Ammon's horn (tissue), 1 donor: ENCODE measurements at regions not wholly inside any gene's neighbourhood (a gene's known extent, or its start where the extent isn't known, plus 50 kb on each side); places are given as distances from the start of the nearest gene placed in this dataset.

Experiments used
- DNase-seq: peaks from one replicate; pipeline ENCODE4 v3.0.0-alpha.2; 2016; ENCODE audit warnings: low spot score

DNA sequence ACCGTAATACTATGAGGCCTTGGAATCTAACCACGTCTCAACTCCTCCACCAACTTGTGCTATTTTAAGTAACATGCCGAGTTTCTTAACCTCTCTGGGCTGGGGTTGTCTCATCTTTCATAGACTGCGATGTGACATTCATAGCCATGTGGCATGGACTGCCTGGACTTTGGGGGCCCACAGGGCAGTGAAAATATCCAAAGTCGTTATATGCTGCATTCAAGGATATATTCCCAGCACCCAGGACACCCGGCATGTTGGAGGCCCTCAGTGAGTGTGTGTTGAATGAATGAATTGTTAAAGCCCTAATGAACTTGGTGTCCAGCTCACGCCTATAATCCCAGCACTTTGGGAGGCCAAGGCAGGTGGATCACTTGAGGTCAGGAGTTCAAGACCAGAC is 203.1 kb downstream of the CBLN1 start:
- DNase-seq, result no peak

DNA sequence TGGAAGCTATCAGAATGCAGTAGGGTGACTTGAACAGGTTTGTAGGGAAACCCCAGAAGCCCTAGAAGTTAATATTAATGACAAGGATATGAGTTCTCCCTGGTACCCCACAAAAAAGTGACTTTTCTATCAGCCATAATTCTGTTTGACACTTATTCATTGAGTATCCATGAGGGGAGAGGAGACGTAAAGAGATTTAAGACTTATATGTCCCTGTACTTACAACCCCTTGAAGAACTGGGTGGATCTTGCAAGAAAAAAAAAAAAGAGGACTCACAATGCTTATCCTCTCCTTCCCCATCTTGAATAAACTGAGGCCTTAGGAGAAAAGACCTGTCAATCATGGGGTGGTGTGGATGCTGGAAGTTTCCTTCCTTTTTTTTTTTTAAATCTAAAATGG is 203.5 kb downstream of the CBLN1 start:
- no peak for DNase-seq

DNA sequence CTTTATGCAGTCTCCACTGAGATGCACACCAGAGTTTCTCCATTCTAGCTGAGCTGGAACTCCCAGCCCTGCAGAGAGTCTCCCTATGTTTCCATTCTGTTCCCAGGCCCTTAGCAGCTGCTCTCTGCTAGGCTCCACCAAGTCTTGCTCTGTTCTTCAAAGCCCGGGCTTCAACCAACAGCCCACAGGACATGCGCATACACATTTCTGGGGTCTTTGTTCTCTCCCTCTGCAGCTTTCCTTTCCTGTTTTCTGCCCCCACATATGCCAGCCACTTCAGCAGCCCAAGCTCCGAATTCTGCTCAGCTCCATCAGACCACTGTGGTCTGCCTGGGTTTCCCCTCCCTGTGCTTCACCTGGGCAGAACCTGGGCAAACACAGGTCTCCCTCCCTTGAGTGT is 205.9 kb downstream of the CBLN1 start:
- no peak for DNase-seq

DNA sequence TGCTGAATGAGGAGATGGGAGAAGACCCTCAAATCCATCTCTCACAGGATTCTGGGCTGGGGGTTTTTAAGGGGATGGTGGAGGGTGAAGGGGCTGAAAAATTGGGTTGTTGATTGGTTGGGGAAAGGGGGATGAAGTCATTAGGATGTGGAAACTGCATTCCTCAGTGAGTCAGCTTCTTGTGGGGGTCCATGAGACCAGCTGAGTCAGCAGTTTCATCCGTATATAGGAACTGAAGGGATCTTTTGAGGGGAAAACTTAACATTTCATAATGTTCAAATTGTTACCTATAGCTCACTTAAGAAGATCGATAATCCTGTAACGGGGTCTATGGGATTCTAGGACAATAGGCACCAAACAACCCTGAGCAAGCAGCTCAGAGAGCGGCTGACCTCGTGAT is 213.4 kb downstream of the CBLN1 start:
- DNase-seq, result no peak

DNA sequence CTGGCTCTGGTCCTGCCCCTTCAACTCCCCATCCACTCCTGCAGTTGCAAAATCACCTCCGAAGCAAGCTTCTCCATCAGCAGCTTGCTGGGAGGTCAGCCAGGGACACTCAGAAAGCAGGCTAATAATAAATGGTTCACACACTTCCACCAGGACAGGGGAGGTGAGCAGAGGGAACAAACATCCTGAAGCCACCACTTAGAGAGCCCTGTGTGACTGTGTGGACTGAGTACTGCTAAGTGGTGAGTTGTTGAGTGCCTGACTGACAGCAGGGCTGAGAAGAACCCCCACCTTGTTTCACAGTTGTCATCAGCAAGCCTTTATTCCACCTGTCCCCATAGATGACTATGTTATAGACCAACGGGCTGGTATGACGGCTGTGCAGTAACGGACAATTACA is 213.9 kb downstream of the CBLN1 start:
- no peak for DNase-seq

DNA sequence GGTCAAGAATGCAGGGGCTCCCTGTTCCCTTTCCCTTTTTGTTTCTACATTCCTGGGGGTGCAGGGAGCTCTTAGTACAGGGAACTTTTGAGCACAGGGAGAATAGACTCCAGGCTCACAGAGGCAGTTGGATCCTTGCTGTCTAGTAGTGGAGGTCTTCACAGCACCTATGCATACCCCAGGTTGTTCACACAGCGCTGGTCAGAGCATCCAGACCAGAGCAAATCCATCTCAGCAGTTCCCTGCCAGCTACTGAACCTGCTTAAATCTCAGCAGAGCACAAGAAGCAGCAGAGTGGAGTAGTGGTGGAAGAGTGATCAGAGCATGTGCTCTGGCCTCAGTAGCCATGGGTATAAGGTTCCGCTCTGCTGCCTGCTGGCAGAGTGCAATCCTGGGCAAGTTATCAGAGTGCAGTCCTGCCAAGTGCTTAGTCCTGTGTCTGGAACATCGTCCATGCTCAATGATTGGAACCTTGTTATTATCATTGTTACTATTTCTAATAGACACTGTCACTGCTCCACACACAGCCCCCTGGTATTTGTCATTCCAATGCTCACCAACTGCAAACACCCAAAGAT is 220.4 kb downstream of the CBLN1 start:
- DNase-seq, result no peak

DNA sequence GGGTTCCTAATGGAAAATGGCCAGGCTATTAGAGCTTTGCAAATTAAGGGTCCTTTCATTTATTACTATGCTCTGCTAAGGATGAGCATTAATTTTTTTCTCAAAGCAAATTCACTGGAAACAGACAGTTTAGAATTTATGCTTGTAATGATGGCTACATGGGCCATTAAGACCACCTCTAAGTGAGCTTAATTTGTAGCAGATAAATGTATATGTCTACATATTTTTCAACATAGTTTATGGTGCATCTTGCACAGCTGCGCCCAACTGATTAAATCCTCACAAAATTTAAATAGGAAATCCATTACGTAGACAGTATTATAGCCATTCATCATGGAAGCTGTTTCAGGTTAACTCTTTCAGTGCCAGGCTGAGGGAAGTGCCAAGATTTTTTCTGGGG is 220.9 kb downstream of the CBLN1 start:
- DNase-seq, result no peak

DNA sequence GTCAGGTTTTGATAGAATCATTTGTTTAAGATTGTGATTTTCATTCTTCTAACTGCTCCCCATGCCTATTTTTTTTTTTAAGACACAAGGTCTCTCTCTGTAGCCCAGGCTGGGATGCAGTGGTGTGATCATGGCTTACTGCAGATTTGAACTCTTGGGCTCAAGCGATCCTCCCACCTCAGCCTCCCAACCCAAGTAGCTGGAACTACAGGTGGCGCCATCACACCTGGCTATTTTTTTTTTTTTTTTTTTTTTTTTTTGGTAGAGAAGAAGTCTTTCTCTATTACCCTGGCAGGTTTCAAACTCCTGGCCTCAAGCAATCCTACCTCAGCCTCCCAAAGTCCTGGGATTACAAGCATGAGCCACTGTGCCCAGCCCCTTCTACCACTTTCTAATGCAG is 223.3 kb downstream of the CBLN1 start:
- no peak for DNase-seq

DNA sequence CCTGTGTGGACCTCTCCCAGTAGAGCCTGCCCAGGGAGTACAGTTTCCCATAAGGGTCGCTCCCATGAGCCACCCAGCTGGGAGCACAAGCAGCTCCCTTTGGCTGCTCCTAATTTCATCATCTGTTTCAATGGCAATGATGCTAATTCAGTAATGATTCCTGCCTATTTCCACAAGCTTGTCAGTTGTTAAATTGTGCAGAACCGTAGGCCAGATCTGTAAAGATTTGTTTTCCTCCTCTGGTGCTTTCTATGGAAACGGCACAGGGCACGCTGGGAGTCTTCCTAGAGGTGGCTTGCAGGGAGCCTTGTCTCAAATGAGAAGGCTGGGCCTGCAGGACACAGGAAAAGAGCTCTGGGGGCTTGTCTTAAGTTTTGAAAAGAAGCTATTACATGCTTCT is 223.7 kb downstream of the CBLN1 start:
- no peak for DNase-seq

DNA sequence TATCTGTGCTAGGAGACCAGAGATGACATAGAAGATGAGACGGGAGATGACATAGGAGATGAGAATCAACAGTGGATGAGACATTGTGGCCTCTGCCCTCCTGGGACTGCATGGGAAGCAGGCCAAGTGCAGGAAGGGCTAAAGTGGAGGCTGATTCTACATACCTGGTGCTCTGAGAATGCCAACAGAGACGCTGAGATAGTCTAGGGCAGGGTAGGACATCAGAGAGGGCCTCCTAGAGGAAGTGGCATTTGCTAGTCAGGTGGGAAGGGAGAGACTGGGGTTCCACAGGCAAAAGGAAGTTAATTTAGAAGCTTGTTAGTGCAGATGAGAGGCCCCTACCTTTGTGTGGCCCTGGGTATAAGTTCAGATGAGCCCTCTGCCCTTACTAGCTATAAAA is 224.2 kb downstream of the CBLN1 start:
- DNase-seq, result no peak

DNA sequence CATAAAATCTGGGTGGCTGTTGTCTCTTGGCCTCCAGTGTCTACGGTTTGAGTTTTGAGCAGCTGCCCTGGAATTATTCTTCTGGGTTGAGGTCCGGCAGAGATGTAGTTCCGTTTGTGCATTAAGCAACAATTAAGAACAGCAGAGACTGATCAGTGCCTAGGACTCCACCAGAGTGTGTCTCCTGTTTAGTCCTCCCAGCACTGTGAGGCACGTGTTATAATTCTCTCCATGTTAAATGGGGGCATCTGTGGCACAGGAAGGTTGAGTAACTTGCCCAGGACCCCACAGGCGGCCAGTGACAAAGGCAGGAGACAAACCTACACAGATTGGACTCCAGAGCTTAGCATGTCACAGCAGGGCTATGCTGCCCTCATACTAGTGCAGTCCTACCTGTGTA is 225.1 kb downstream of the CBLN1 start:
- no peak for DNase-seq

DNA sequence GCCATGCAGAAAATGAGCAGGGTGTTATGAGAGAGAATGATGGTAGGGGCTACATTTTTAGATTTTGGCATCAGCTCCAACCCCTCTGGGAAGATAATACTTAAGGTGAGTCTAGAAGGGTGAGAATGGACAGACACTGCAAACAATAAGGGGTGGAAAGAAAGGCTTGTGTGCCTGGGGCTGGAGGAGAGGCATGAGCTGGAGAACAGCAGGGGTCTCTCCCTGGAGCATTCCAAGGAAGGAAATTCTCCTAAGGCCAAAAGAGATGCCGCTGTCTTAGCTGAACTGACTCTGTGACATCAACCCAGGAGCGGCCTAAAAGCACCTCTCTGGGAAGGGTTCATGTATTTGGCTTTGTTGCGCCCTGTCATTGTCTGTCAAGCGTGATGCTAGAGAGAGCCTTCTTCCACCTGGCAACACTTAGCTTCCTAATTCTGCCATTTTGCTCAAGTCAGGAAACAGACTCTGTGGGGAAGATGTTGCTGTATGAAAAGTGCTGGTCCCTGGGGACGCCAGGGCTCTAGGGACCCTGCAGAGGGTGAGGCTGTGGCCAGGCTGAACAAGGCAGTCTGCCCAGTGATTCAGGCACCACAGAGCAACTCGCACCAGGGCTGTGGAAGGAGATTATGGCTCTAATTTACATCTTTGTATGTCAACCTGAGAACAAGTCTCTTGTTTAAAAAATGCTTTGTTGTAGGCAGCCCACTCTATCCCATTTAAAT is 225.7 kb downstream of the CBLN1 start:
- DNase-seq, result no peak

DNA sequence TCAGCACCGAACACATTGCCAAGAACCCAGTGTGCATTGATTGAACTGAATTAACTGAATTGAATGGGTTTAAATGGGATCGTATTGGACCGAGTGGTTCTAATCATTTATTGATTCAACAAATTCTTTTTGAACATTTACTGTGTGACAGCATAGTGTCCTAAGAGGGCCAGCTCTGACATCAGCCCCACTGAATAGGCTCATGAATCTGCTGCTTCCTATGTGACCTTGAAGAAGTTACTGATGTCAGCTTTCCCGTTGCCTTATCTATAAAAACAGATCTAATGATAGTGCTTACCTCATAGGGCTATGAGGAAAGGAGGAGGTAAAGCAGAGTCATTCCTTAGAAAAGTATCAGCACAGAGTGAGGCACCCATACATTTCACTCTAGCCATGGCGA is 226.3 kb downstream of the CBLN1 start:
- no peak for DNase-seq

DNA sequence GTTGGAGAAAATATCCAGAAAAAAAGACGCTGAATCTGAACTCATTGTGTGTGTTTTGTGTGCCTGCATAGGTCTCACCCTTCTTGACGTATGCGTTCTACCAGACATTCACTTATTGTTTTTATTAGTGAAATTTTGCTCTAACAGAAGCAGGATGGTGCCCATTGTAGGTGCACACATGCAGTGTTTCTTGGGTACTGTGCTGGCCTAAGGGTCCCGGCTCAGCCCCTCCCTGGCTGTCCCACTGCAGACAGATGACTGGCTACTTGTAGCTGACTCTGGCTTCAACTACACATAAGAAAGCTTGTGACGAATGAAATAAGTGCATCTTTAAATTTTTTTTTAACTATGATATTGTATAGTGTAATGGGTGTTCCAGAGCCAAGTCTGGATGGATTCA is 227.0 kb downstream of the CBLN1 start:
- DNase-seq, result no peak

DNA sequence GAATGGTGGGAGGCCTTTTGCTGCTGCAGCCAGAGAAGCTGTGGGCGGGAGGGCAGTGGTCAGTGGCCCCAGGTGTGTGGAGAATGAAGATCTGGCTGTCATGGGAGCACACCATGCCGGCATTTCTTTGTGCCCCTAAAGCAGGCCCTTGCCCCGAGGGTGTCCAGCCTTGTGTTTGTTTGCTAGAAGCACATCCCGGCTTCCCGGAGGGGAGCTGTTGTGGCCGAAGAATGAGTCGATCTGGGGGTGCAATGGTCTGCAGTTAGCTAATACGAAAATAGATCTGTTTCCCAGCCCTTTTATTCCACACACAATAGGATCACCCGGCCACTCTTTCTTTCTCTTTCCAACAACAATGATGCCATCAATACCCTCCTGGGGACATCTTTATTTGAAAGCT is 228.8 kb downstream of the CBLN1 start:
- no peak for DNase-seq

DNA sequence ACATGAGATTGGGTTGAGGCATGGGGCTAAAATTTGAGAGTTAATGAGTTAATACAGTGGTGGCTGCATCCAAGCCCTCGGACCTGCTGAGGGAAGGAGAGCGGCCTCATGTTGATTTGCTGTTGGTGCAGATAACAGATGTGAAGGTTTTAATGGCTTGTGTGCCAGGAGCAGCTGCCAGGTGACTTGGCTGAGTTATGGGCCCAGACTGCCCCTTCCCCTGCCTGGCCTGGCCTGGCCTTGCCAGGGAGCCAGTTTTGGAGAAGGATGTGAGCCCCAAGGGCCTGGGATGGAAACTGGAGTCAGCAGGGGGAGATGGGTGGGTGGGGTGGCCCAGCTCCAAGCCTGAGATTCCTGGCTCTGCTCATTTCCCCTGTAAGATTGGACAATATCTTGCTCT is 230.1 kb downstream of the CBLN1 start:
- DNase-seq, result no peak

DNA sequence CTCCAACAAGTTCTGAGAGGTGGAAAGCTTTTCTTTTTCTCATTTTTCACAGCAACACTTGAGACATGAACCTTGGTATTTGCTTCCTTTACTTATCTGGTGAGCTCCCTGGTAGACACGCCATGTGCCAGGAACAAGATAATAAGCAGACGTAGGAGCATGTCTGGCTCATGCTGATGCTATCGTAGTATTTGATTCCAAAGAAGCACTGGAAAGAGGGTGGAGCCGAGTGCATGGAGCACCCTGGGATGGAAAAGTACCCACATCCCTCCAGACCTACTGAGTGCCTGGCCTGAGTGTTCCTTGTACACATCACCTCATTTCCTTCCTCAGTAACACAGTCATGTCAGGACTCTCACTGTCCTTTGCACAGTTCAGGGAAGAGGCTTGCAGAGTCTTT is 231.0 kb downstream of the CBLN1 start:
- DNase-seq, result no peak

DNA sequence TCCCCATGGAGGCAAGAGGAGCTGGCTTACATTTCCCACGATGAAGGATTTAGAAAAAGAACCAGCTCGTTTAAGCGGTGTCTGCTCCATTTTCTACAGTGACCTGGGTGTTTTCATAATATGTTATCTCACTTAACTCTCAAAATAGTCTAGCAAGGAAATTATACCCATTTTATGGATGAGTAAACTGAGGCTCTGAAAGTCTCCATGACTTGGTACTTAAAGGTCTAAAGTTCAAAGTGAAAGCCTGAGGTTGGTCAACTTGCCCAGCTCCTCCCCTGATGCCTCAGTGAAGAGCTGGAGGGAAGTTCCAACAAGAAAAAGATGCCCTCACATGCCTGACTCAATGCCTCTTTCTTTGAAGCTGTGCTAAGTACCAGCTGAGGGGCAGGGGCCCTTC is 232.0 kb downstream of the CBLN1 start:
- no peak for DNase-seq

DNA sequence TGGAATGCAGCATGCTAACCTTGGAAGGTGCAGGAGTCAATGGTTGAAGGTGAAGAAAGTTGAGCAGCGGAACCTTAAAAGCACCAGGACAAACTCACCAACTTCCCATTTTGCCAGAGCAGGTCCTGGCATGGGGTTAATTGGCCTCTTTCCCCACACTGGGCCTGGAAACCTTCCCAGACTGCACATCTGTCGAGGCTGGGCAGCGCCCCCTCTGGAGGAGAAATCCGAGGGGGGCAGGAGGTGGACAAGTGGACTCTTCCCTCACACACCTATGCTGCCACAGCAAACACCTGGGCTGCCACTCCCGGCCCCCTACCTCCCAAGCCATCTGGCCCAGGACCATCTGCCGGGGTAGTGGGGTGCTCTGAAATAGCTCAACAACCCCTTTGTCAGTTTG is 232.4 kb downstream of the CBLN1 start:
- no peak for DNase-seq

DNA sequence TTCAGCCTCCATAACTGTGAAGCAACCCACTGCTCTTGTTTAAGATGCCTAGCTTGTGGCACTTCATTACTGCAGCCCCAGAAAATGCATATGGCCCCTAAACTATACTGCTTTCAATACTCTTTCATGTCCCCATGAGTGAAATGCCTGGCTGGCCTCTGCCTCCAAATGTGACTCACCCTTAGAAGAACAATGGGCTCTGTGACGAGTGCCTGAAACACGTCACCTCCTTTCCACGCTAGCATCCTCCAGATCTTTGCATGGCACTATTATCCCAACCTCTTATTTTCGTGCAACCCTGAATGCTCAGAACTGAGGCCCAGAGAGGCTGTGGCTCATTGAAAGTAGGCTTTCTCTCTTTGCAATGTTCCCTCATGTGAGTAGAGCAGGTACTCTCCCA is 233.1 kb downstream of the CBLN1 start:
- DNase-seq, result peak; percentile 63

DNA sequence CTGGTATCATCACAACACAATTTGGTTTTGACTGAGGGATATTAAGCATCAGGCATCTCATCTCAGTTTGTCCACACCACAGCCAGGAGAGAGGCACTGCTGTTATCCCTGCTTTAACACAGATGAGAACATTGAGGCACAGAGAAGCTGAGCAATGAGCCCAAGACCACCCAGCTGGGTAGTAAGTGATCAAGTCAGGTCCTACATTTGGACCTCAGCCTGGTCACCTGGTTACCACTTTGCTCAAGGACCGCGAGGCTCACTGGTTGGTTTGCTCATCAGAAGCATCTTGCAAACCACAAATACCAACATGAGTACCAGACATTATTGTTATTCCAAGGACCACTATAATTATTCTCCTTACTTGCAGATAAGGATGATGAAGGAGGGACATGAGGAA is 245.5 kb downstream of the CBLN1 start:
- no peak for DNase-seq

DNA sequence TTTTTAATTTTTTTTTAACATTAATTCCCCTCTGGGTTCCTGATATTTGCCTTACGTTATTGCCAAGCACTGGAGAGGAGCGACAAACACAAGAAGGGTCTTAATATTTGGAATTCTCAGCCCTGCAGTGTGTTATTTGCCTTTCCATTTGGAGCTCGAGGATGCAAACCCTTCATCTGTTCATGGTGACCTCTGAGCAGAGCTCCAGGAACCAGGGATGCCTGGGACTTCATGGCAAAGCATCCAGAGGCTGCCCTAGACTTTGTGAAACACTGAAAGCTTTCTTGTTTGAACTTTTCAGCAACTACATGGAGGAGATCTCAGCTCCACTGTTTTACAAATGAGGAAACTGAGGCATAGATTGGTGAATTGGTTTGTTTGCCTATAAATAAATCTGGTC is 254.2 kb downstream of the CBLN1 start:
- no peak for DNase-seq

DNA sequence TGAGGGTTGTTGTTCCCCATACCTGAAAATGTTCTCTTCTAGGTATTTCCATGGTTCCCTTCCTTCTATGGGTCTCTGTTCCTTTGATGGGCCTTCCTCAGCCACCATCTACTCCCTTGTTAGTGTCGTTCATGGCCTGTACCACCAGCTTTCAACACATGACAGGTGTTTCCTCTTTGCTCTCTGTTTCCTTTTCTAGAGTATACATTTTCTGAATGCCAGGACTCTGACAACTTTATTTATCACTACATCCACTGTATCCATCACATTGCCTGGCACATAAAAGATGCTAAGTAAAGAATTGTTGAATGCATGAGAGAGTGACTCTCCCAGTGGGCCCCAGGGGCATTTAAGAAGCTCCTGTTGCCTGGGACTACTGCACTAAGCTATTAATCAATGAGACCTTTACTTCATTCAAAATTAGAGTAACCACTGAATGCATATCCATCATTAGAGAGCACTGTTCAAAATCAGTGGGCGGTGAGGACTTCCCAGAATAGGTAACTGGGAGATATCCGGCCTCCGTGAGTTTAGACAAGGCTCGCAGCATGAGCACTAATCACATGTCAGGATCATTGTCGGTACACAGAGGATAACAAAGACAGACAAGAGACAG is 255.0 kb downstream of the CBLN1 start:
- DNase-seq, result no peak

DNA sequence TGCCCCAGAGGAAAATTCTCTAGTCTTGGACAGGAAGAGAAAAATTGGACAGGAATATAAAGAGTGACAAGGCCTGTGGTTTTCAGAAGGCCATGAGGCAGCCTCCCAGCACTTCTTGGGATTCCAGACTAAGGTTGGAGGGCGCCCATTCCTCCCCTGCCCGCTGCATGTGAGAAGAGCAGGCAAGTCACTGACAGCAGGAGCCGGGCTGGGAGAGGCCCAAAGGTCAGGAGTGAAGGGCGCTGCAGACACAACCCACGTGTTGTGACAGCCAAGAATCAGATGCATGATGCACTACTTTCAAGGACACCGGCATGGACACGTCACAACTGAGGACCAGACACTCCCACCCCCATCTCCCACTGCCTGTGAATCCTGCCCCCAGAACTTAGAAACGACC is 256.7 kb downstream of the CBLN1 start:
- no peak for DNase-seq
